ENCODE measurements at regions not wholly inside any gene's neighbourhood (a gene's known extent, or its start where the extent isn't known, plus 50 kb on each side); places are given as distances from the start of the nearest gene placed in this dataset.

- no peak overlapping the region for H3K4me3 ChIP-seq (ENCODE audit: extremely low read depth in 1 of 4, insufficient read depth in 2 of 4, low read depth in 3 of 4, low read length in 4 of 4)
- no peak overlapping the region for H2BK5ac ChIP-seq (ENCODE audit: low read depth, low read length)
- H3K4me2 ChIP-seq (ENCODE audit: insufficient read depth in 1 of 2, low read depth in 2 of 2, low read length in 2 of 2): no peak overlapping the region
- no peak overlapping the region for H2AFZ ChIP-seq (ENCODE audit: low read length)
- H3K18ac ChIP-seq (ENCODE audit: extremely low read depth, low read length): no peak overlapping the region
- H4K8ac ChIP-seq (ENCODE audit: extremely low read depth, insufficient read depth, low read length): no peak overlapping the region
- H3K27ac ChIP-seq (ENCODE audit: low read depth, low read length): no peak overlapping the region
- H3K23me2 ChIP-seq (ENCODE audit: low read depth, low read length): no peaks in the 10 kb centered on the region
- no peak overlapping the region for H2BK20ac ChIP-seq (ENCODE audit: low read length)
- no peaks in the 10 kb centered on the region for H3K27me3 ChIP-seq (replicated peaks in 1 of 4; ENCODE audit: control insufficient read depth in 3 of 4, extremely low read depth in 1 of 4, insufficient read depth in 3 of 4, low read length in 3 of 4)
- no peak for DNase-seq (ENCODE audit: low read depth in 1 of 2, low spot score in 2 of 2)
- H4K91ac ChIP-seq (replicated peaks; ENCODE audit: insufficient read length, low read length): no peak overlapping the region
- no peaks in the 10 kb centered on the region for H3K9me3 ChIP-seq (ENCODE audit: insufficient read depth in 2 of 2, low read depth in 1 of 2, low read length in 1 of 2)
- ChIA-PET POLR2A (ENCODE audit: partially characterized antibody) (no interaction called here), CTCF (ENCODE audit: partially characterized antibody) (interaction anchor here (0.7 to 1.1 kb wide), 4 partner anchors 145 to 232 kb away, joined by 3 to 4 read pairs (median 3); no protein-coding TSS in a partner anchor)
- H2BK120ac ChIP-seq (replicated peaks; ENCODE audit: low read depth, low read length): no peak overlapping the region
- no peak overlapping the region for H2BK15ac ChIP-seq (ENCODE audit: low read length)
- H3K36me3 ChIP-seq (ENCODE audit: control insufficient read depth in 2 of 4, insufficient read depth in 4 of 4, low read length in 3 of 4): no peaks in the 10 kb centered on the region
- H3K9ac ChIP-seq (replicated peaks in 1 of 4; ENCODE audit: extremely low read depth in 1 of 4, low read depth in 3 of 4, low read length in 3 of 4): no peak overlapping the region
- no peak overlapping the region for H2AK5ac ChIP-seq (ENCODE audit: low read depth, low read length)
- H4K20me1 ChIP-seq (replicated peaks in 1 of 2; ENCODE audit: control insufficient read depth in 1 of 2, insufficient read depth in 2 of 2, low read length in 2 of 2): no peaks in the 10 kb centered on the region
- 89% methylated on average over 3 of the region's 3 CpGs; no CpG with 5 or more reads in 1 of the 2 experiments for WGBS, 2 experiments (ENCODE audit: extremely low coverage in 1 of 2, insufficient coverage in 1 of 2, insufficient read length in 1 of 2, insufficient replicate concordance in 2 of 2, low coverage in 1 of 2, low lambda C conversion rate in 2 of 2, missing lambda C conversion rate in 1 of 2)
- no peaks in the 10 kb centered on the region for H3K79me1 ChIP-seq (ENCODE audit: low read depth, low read length)
- H3K4ac ChIP-seq (replicated peaks; ENCODE audit: insufficient read length, low read depth, low read length): no peak overlapping the region
- no peaks in the 10 kb centered on the region for H3K79me2 ChIP-seq (ENCODE audit: control insufficient read depth in 1 of 2, insufficient read depth in 2 of 2, low read length in 2 of 2)
- no peaks in the 10 kb centered on the region for H3K4me1 ChIP-seq (replicated peaks in 1 of 4; ENCODE audit: control insufficient read depth in 3 of 4, insufficient read depth in 4 of 4, low read length in 3 of 4)
- H3K56ac ChIP-seq (replicated peaks; ENCODE audit: insufficient read length, low read depth, low read length): no peak overlapping the region
- H3K14ac ChIP-seq (ENCODE audit: insufficient read length): no peak overlapping the region
- H2BK12ac ChIP-seq (ENCODE audit: low read depth, low read length): no peak overlapping the region
- FAIRE-seq: no peak
- no peak overlapping the region for H4K5ac ChIP-seq (ENCODE audit: insufficient read length, low read depth, low read length)
- no peak overlapping the region for H3K23ac ChIP-seq (ENCODE audit: insufficient read length)
- TF ChIP-seq POLR2A (IDR thresholded peaks at IDR 0.05; ENCODE audit: control extremely low read depth in 1 of 2, low read depth in 2 of 2, low read length in 2 of 2) (no peak), TAF1 (IDR thresholded peaks at IDR 0.05; ENCODE audit: low read depth, low read length) (no peak), YY1 (IDR thresholded peaks at IDR 0.05; ENCODE audit: low read depth, low read length) (no peak), USF2 (IDR thresholded peaks at IDR 0.05; ENCODE audit: low read length) (no peak), KDM5A (IDR thresholded peaks at IDR 0.05; ENCODE audit: low read length) (no peak), MAX (IDR thresholded peaks at IDR 0.05) (no peak), ASH2L (IDR thresholded peaks at IDR 0.05; ENCODE audit: low read length) (no peak), JUND (IDR thresholded peaks at IDR 0.05; ENCODE audit: low read length) (no peak), ATF3 (IDR thresholded peaks at IDR 0.05; ENCODE audit: insufficient read depth, low read depth, low read length) (no peak), NRF1 (IDR thresholded peaks at IDR 0.05; ENCODE audit: low read depth, low read length) (no peak), NANOG (IDR thresholded peaks at IDR 0.05; ENCODE audit: insufficient read depth, low read depth, low read length, poor library complexity, severe bottlenecking) (no peak), BCL11A (IDR thresholded peaks at IDR 0.05; ENCODE audit: low read depth in 2 of 2, low read length in 2 of 2) (no peak), TEAD4 (IDR thresholded peaks at IDR 0.05; ENCODE audit: low read depth, low read length) (no peak), MAFK (IDR thresholded peaks at IDR 0.05; ENCODE audit: low read depth, low read length) (no peak)
These were observed 517.6 kb upstream of the TMEM132C start for GRCh38 chr12:127749416-127749815.
